ENCODE measurements at regions not wholly inside any gene's neighbourhood (a gene's known extent, or its start where the extent isn't known, plus 50 kb on each side); places are given as distances from the start of the nearest gene placed in this dataset.

DNA sequence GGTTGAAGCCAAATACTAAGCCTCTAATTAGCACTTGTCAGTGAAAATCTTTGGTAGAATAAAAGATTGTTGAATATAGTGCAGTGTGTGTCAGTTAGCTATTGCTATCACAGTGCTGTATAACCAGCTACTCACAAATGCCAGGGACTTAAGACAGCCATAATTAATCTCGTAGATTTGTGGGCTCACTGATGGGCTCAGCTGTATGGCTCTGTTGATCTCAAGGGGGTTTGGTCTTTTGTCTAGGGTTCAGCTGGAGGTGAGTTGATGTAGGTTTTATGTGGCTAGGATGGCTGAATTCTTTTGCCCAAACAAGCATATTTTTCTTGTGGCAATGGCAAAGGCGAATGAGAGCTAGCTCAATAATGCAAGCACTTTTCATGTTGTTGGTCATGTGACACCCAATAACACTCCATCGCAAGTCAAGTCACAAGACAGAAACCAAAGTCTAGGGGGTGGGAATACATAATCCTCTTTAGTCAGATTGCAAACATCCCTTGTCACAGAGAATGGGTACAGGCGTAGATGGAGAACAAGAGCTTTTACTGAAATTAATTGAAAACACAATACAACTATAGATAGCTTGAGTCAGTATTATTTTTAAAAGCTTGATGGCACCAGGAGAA, 121.7 kb upstream of the EDNRB start:
- Histone ChIP-seq H3K4me1 (no peaks in the 10 kb centered on the region), H3K9me3 (no peaks in the 10 kb centered on the region; the same call in 1 of the 2 replicates), H3K36me3 (ENCODE audit: control insufficient read depth, insufficient read depth, low read length) (no peaks in the 10 kb centered on the region), H3K4me3 (ENCODE audit: low read depth, low read length) (no peak overlapping the region), H3K27me3 (replicated peaks; ENCODE audit: control insufficient read depth, insufficient read depth, low read length) (no peaks in the 10 kb centered on the region; the same call in 1 of the 2 replicates)
- POLR2A ChIA-PET: no interaction called here
- H3K4me1 Mint-ChIP-seq (ENCODE audit: low read depth, unreplicated experiment): no peaks in the 10 kb centered on the region
- H3K27me3 Mint-ChIP-seq (ENCODE audit: insufficient read depth, unreplicated experiment): peaks cover 7% of the 10 kb centered on the region
- no peaks in the 10 kb centered on the region for H3K36me3 Mint-ChIP-seq (ENCODE audit: insufficient read depth, unreplicated experiment)
- no peak overlapping the region for H3K4me3 Mint-ChIP-seq (ENCODE audit: unreplicated experiment)
- TF ChIP-seq, protein P1, sequence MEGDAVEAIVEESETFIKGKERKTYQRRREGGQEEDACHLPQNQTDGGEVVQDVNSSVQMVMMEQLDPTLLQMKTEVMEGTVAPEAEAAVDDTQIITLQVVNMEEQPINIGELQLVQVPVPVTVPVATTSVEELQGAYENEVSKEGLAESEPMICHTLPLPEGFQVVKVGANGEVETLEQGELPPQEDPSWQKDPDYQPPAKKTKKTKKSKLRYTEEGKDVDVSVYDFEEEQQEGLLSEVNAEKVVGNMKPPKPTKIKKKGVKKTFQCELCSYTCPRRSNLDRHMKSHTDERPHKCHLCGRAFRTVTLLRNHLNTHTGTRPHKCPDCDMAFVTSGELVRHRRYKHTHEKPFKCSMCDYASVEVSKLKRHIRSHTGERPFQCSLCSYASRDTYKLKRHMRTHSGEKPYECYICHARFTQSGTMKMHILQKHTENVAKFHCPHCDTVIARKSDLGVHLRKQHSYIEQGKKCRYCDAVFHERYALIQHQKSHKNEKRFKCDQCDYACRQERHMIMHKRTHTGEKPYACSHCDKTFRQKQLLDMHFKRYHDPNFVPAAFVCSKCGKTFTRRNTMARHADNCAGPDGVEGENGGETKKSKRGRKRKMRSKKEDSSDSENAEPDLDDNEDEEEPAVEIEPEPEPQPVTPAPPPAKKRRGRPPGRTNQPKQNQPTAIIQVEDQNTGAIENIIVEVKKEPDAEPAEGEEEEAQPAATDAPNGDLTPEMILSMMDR (IDR thresholded peaks at IDR 0.05; ENCODE audit: insufficient read depth in 1 of 2, low read depth in 1 of 2, low read length in 1 of 2, severe bottlenecking in 1 of 2, unreplicated experiment in 1 of 2): no peak
- intact Hi-C loops (cut with micrococcal nuclease; ENCODE audit: unreplicated experiment): no loop called here
- BruUV-seq (replicated peaks): no TSS peak
- DNase-seq: no peak
- CTCF ChIA-PET: no interaction called here
- H3K9me3 Mint-ChIP-seq (ENCODE audit: unreplicated experiment): no peaks in the 10 kb centered on the region
- no peak overlapping the region for H3K27ac Mint-ChIP-seq (ENCODE audit: unreplicated experiment)

DNA sequence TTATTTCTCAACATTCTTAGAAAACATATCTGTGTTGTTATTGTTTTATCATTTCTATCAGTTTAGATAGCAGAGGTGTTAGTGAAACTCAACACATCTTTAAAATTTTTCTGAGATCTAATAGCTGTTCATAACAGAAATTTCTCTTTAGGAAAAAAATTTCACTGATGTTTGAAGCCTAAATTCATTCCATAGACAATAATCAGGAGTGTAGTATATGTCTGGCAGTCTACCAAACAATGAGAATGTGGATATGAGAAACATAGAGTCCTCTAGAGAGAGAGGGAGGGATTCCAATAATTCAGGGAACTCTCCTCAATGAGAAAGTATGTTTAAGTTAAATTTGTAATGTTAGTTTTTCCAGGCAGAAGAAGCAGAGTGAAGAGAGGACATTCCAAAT, 118.2 kb upstream of the EDNRB start:
- DNase-seq: no peak
- TF ChIP-seq, protein P1 (IDR thresholded peaks at IDR 0.05; ENCODE audit: insufficient read depth in 1 of 2, low read depth in 1 of 2, low read length in 1 of 2, severe bottlenecking in 1 of 2, unreplicated experiment in 1 of 2): no peak

DNA sequence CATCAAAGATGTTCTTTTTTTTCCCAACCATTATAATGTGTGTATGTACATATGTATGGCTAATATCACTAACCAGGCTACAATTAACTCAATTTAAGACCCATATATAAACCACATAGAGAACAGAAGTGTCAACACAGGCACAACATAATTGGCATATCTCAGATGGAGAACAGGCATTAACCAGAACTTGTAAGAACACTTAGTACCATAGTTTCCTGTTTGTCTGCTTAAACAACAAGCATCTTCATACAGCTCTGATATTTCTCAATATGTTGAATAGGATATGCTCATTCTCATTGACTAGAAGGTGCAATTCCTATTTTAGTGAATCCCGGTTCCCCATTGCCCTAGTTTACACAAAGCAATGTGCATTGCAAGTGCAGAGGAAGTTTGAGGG, 116.9 kb upstream of the EDNRB start:
- POLR2A ChIA-PET: no interaction called here
- no peaks in the 10 kb centered on the region for H3K9me3 Mint-ChIP-seq (ENCODE audit: unreplicated experiment)
- Histone ChIP-seq H3K27me3 (replicated peaks; ENCODE audit: control insufficient read depth, insufficient read depth, low read length) (no peaks in the 10 kb centered on the region; the same call in 1 of the 2 replicates), H3K4me1 (no peaks in the 10 kb centered on the region), H3K9me3 (no peaks in the 10 kb centered on the region; the same call in 1 of the 2 replicates), H3K36me3 (ENCODE audit: control insufficient read depth, insufficient read depth, low read length) (no peaks in the 10 kb centered on the region), H3K4me3 (ENCODE audit: low read depth, low read length) (no peak overlapping the region)
- H3K27me3 Mint-ChIP-seq (ENCODE audit: insufficient read depth, unreplicated experiment): peaks cover 11% of the 10 kb centered on the region
- DNase-seq: no peak
- H3K4me1 Mint-ChIP-seq (ENCODE audit: low read depth, unreplicated experiment): no peaks in the 10 kb centered on the region
- CTCF ChIA-PET: no interaction called here
- no TSS peak for BruUV-seq (replicated peaks)
- no peak overlapping the region for H3K27ac Mint-ChIP-seq (ENCODE audit: unreplicated experiment)
- no peak overlapping the region for H3K4me3 Mint-ChIP-seq (ENCODE audit: unreplicated experiment)
- TF ChIP-seq, protein P1 (IDR thresholded peaks at IDR 0.05; ENCODE audit: insufficient read depth in 1 of 2, low read depth in 1 of 2, low read length in 1 of 2, severe bottlenecking in 1 of 2, unreplicated experiment in 1 of 2): no peak
- no peaks in the 10 kb centered on the region for H3K36me3 Mint-ChIP-seq (ENCODE audit: insufficient read depth, unreplicated experiment)
- intact Hi-C loops (cut with micrococcal nuclease; ENCODE audit: unreplicated experiment): no loop called here

More for the DNA sequence above, 118.2 kb upstream of the EDNRB start:
- H3K4me3 ChIP-seq (ENCODE audit: low read depth, low read length): no peak overlapping the region
- H3K36me3 ChIP-seq (ENCODE audit: control insufficient read depth, insufficient read depth, low read length): no peaks in the 10 kb centered on the region
- H3K36me3 Mint-ChIP-seq (ENCODE audit: insufficient read depth, unreplicated experiment): no peaks in the 10 kb centered on the region
- peaks cover 11% of the 10 kb centered on the region for H3K27me3 Mint-ChIP-seq (ENCODE audit: insufficient read depth, unreplicated experiment)
- H3K9me3 ChIP-seq: no peaks in the 10 kb centered on the region; the same call in 1 of the 2 replicates
- no peaks in the 10 kb centered on the region; the same call in 1 of the 2 replicates for H3K27me3 ChIP-seq (replicated peaks; ENCODE audit: control insufficient read depth, insufficient read depth, low read length)
- H3K4me1 ChIP-seq: no peaks in the 10 kb centered on the region
- no peak overlapping the region for H3K4me3 Mint-ChIP-seq (ENCODE audit: unreplicated experiment)
- intact Hi-C loops (cut with micrococcal nuclease; ENCODE audit: unreplicated experiment): no loop called here
- BruUV-seq (replicated peaks): no TSS peak
- H3K4me1 Mint-ChIP-seq (ENCODE audit: low read depth, unreplicated experiment): no peaks in the 10 kb centered on the region
- H3K9me3 Mint-ChIP-seq (ENCODE audit: unreplicated experiment): no peaks in the 10 kb centered on the region
- no peak overlapping the region for H3K27ac Mint-ChIP-seq (ENCODE audit: unreplicated experiment)
- CTCF ChIA-PET: no interaction called here
- POLR2A ChIA-PET: no interaction called here
